ENCODE measurements at regions not wholly inside any gene's neighbourhood (a gene's known extent, or its start where the extent isn't known, plus 50 kb on each side); places are given as distances from the start of the nearest gene placed in this dataset.

DNA sequence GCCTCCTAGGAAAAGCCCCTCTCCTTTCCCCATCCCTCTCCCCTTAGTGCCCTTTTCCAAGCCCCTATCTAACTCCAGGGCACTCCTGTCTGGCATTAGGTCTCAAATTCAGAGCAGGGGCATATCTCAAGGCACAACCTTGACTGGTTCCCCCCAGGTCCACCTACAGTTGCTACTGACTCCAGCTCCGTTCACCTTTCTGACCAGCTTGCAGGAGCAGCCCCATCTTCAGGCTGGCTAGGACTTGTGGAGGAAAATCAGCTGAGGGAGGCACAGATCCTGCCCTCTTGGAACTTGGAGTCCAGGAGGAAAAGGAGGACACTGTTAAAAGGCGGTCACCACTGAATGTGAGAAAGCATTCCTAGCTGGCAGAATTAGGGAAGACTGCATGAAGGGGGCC, 152.4 kb downstream of the ZFP36L2 start:
- ChIA-PET CTCF (interaction anchor here (1.8 to 2.1 kb wide), 2 partner anchors 18 to 215 kb away, joined by 4 to 5 read pairs; no protein-coding TSS in a partner anchor), POLR2A (no interaction called here)
- Mint-ChIP-seq H3K4me1 (ENCODE audit: low read depth) (no peaks in the 10 kb centered on the region), H3K4me3 (no peak overlapping the region), H3K27me3 (no peaks in the 10 kb centered on the region), H3K9me3 (no peaks in the 10 kb centered on the region), H3K36me3 (ENCODE audit: low read depth) (no peaks in the 10 kb centered on the region), H3K27ac (no peak overlapping the region)
- DNase-seq (no peak), ATAC-seq (no peak)
- TF ChIP-seq, protein P1, sequence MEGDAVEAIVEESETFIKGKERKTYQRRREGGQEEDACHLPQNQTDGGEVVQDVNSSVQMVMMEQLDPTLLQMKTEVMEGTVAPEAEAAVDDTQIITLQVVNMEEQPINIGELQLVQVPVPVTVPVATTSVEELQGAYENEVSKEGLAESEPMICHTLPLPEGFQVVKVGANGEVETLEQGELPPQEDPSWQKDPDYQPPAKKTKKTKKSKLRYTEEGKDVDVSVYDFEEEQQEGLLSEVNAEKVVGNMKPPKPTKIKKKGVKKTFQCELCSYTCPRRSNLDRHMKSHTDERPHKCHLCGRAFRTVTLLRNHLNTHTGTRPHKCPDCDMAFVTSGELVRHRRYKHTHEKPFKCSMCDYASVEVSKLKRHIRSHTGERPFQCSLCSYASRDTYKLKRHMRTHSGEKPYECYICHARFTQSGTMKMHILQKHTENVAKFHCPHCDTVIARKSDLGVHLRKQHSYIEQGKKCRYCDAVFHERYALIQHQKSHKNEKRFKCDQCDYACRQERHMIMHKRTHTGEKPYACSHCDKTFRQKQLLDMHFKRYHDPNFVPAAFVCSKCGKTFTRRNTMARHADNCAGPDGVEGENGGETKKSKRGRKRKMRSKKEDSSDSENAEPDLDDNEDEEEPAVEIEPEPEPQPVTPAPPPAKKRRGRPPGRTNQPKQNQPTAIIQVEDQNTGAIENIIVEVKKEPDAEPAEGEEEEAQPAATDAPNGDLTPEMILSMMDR (IDR thresholded peaks at IDR 0.05) = no peak
- intact Hi-C loops (cut with micrococcal nuclease) = no loop called here

DNA sequence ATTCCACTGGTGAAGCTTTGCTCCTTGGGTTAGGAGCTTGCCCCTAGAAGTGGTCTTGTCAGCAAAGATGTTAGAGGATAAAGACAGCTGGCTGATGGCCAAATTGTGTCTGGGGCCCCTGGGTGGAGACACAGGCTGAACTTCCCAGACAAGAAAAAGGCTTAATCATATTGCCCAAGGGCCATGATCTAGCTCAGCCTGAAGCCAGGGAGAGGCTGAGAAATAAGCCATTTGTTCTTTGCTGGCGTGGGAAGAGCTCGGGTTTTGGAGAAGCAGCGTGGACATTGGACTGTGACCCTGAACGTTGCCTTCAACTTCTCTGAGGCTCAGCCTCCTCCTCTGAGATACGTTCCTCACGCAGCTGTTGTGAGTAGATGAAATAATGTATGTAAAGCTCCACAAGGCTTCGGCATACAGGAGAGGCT, 153.0 kb downstream of the ZFP36L2 start:
- H3K27me3 Mint-ChIP-seq = no peaks in the 10 kb centered on the region
- TF ChIP-seq, protein P1 (IDR thresholded peaks at IDR 0.05) = no peak
- ChIA-PET CTCF (interaction anchor here (1.8 to 2.1 kb wide), 2 partner anchors 19 to 214 kb away, joined by 4 to 5 read pairs; no protein-coding TSS in a partner anchor), POLR2A (interaction anchor here (0.6 kb wide), 1 partner anchor 40 kb away, joined by 3 read pairs; no protein-coding TSS in a partner anchor)
- H3K36me3 Mint-ChIP-seq (ENCODE audit: low read depth) = no peaks in the 10 kb centered on the region
- H3K27ac Mint-ChIP-seq = no peak overlapping the region
- no peak for ATAC-seq
- intact Hi-C loops (cut with micrococcal nuclease) = no loop called here
- no peak for DNase-seq
- no peaks in the 10 kb centered on the region for H3K4me1 Mint-ChIP-seq (ENCODE audit: low read depth)
- H3K4me3 Mint-ChIP-seq = no peak overlapping the region
- H3K9me3 Mint-ChIP-seq = no peaks in the 10 kb centered on the region

DNA sequence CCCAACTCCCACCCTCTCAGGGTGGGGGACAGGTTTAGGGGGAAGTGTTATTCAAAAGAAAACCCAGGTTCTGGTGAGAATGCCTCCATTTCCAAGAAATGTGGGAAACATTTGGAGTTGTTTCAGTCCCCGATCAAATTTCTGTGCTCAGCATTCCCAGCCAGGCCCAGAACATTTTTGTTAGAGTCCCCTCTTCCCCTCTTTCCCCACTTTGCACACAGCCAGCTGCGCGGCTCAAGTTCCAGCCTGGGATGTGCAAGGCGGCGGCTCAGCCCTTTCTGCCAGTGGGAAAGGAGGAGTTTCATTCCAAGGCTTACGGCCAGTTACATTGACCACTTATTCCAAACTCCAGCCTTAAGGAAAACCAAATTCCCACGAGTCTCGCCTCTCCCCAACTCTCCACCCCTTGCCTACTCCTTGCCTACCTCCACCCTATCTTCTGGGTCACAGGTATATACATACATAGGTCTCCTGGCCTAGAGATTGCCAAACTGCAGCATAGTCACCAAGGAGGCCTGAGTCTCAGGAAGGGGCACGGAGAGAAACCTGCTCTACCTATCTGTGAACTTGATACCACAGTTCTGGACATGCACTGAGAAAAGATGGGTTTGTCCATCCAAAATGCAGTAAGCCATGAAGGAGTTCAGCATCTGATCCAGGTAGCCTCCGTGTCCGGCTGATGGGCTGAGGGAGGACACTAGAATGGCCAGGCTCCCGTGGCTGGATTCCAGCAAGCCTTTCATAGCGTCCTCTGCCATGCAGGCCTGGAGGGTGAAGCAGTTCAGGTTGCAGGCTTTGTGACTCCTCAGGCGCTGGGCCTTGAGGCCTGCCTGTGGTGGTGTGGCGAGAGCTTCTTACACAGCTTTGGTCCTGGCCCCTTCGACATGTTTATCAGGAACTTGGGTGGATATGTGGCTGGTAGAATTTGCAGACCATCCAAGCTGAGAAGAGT, 154.5 kb downstream of the ZFP36L2 start:
- no peak for ATAC-seq
- TF ChIP-seq, protein P1 (IDR thresholded peaks at IDR 0.05) = no peak
- intact Hi-C loops (cut with micrococcal nuclease) = no loop called here
- no peaks in the 10 kb centered on the region for H3K4me1 Mint-ChIP-seq (ENCODE audit: low read depth)
- no peak overlapping the region for H3K4me3 Mint-ChIP-seq
- ChIA-PET POLR2A (no interaction called here), CTCF (interaction anchor here (2.1 kb wide), 1 partner anchor 20 kb away, joined by 4 read pairs; no protein-coding TSS in a partner anchor)
- H3K9me3 Mint-ChIP-seq = no peaks in the 10 kb centered on the region
- no peaks in the 10 kb centered on the region for H3K27me3 Mint-ChIP-seq
- no peak overlapping the region for H3K27ac Mint-ChIP-seq
- H3K36me3 Mint-ChIP-seq (ENCODE audit: low read depth) = no peaks in the 10 kb centered on the region
- DNase-seq = no peak

DNA sequence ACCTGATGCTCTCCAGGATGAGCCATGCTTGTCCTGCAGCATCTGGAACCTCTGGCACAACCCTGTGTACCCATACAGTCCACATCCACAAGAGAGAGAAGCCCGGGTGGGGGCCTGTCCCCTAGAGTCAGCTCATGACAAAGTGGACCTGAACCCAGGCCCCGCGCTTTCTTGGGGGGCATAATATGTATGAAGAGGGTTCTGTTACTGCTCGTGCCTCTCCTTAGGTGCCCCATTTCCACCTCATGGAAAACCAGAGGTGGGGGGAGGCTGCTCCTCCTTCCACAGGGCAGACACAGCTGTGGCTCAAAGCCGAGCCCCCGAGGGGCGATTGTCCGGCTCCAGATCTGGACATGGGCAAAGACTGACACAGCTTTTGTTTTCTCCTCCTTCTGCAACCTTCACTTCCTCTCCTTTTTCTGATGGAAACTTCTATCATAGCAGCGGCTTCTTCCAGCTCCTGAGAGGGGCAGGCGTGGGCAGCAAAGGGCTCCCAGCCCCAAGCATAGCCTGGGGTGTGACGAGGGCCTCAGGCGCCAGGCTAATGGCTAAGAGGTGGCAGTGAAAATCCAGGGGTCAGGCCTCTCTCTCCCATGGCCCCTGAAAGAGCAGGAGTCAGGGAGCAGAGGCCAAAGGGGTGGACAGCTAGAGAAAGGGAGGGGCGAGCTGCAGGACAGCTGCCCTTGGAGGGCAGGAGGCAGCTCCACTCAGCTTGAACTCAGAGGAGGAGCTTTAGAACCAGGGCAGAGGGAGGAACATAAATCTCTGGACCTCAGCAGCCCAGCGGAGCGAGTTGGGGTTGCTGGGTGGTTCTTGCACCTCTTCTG, 155.5 kb downstream of the ZFP36L2 start:
- no peak for ATAC-seq
- Mint-ChIP-seq H3K9me3 (no peaks in the 10 kb centered on the region), H3K36me3 (ENCODE audit: low read depth) (no peaks in the 10 kb centered on the region), H3K27ac (no peak overlapping the region), H3K4me1 (ENCODE audit: low read depth) (no peaks in the 10 kb centered on the region), H3K27me3 (no peaks in the 10 kb centered on the region), H3K4me3 (no peak overlapping the region)
- no peak for DNase-seq
- intact Hi-C loops (cut with micrococcal nuclease) = no loop called here
- CTCF ChIA-PET = no interaction called here
- TF ChIP-seq, protein P1 (IDR thresholded peaks at IDR 0.05) = no peak
- POLR2A ChIA-PET = interaction anchor here (1.2 kb wide), 1 partner anchor 19 kb away, joined by 3 read pairs; no protein-coding TSS in a partner anchor

Measured in activated CD8-positive, alpha-beta T cell treated with anti-CD3 and anti-CD28 coated beads for 36 hours (primary cell).